ENCODE measurements at regions not wholly inside any gene's neighbourhood (a gene's known extent, or its start where the extent isn't known, plus 50 kb on each side); places are given as distances from the start of the nearest gene placed in this dataset.
"Not testable (repeated sequence)": the region's sequence is repeated elsewhere in the genome, so short reads cannot be mapped to it uniquely, and the experiment has no call there.

- DNase-seq (ENCODE audit: low read depth), result no peak
Observed at GRCh38 chr16:63938661-63939060, 1183.2 kb downstream of the CDH11 start.

- DNase-seq (ENCODE audit: low read depth), result no peak
Observed at GRCh38 chr16:63933841-63934240, 1188.0 kb downstream of the CDH11 start.

GRCh38 chr16:63928421-63928820, 1193.4 kb downstream of the CDH11 start:
- no peak for DNase-seq (ENCODE audit: low read depth)

GRCh38 chr16:63925221-63925620, 1196.6 kb downstream of the CDH11 start:
- DNase-seq (ENCODE audit: low read depth), result no peak

- no peak for DNase-seq (ENCODE audit: low read depth)
Observed at GRCh38 chr16:63922560-63922959, 1199.3 kb downstream of the CDH11 start.

GRCh38 chr16:63921737-63922295, 1200.0 kb downstream of the CDH11 start:
- no peak for DNase-seq (ENCODE audit: low read depth)

- DNase-seq (ENCODE audit: low read depth), result no peak
Observed at GRCh38 chr16:63913290-63913689, 1208.6 kb downstream of the CDH11 start.

GRCh38 chr16:63907251-63907650, 1214.6 kb downstream of the CDH11 start:
- DNase-seq (ENCODE audit: low read depth), result no peak

- DNase-seq (ENCODE audit: low read depth), result no peak
Observed at GRCh38 chr16:63904930-63905329, 1216.9 kb downstream of the CDH11 start.

GRCh38 chr16:63904182-63904581, 1217.7 kb downstream of the CDH11 start:
- no peak for DNase-seq (ENCODE audit: low read depth)

GRCh38 chr16:63896383-63897109, 1225.3 kb downstream of the CDH11 start:
- DNase-seq (ENCODE audit: low read depth), result no peak

- DNase-seq (ENCODE audit: low read depth), result no peak
Observed at GRCh38 chr16:63890723-63891122, 1231.1 kb downstream of the CDH11 start.

- peak; percentile 44 for DNase-seq (ENCODE audit: low read depth)
Observed at GRCh38 chr16:63890081-63890480, 1231.8 kb downstream of the CDH11 start.

GRCh38 chr16:63883091-63883490, 1238.8 kb downstream of the CDH11 start:
- no peak for DNase-seq (ENCODE audit: low read depth)

GRCh38 chr16:63882576-63882975, 1239.3 kb downstream of the CDH11 start:
- no peak for DNase-seq (ENCODE audit: low read depth)

GRCh38 chr16:63880948-63881347, 1240.9 kb downstream of the CDH11 start:
- no peak for DNase-seq (ENCODE audit: low read depth)

GRCh38 chr16:63877401-63877800, 1244.5 kb downstream of the CDH11 start:
- DNase-seq (ENCODE audit: low read depth), result no peak

GRCh38 chr16:63876103-63876502, 1245.8 kb downstream of the CDH11 start:
- DNase-seq (ENCODE audit: low read depth), result peak; percentile 13

GRCh38 chr16:63860700-63861099, 1261.2 kb downstream of the CDH11 start:
- not testable (repeated sequence) for DNase-seq (ENCODE audit: low read depth)

GRCh38 chr16:63856537-63856936, 1265.3 kb downstream of the CDH11 start:
- no peak for DNase-seq (ENCODE audit: low read depth)

GRCh38 chr16:63850979-63851378, 1270.9 kb downstream of the CDH11 start:
- no peak for DNase-seq (ENCODE audit: low read depth)

GRCh38 chr16:63841271-63841670, 1280.6 kb downstream of the CDH11 start:
- DNase-seq (ENCODE audit: low read depth), result no peak

GRCh38 chr16:63830061-63830460, 1291.8 kb downstream of the CDH11 start:
- DNase-seq (ENCODE audit: low read depth), result no peak

- no peak for DNase-seq (ENCODE audit: low read depth)
Observed at GRCh38 chr16:63822818-63823217, 1299.0 kb downstream of the CDH11 start.

All from renal cortical epithelial cell (primary cell).